Suprapubic skin (tissue), 4 donors: ENCODE measurements at regions not wholly inside any gene's neighbourhood (a gene's known extent, or its start where the extent isn't known, plus 50 kb on each side); places are given as distances from the start of the nearest gene placed in this dataset.

ENCODE experiments used
- CTCF ChIP-seq, 2 donors: fragments of 200-600 bp in 1 of 2; fragments of 450-650 bp in 1 of 2; sonication (generic) in 1 of 2; IDR thresholded peaks; one replicate each; pipeline ENCODE4 v1.5.1; 2016 to 2019; ENCODE audit warnings: antibody characterized with exemption in 2 of 2, mild to moderate bottlenecking in 1 of 2, moderate library complexity in 1 of 2
- EP300 ChIP-seq: sonication (generic); formaldehyde crosslinking; IDR thresholded peaks from one replicate; pipeline ENCODE4 v1.6.1; 2017; ENCODE audit warnings: antibody characterized with exemption
- POLR2AphosphoS5 ChIP-seq, 3 donors: sonication (generic); formaldehyde crosslinking; IDR thresholded peaks; one replicate each; pipeline ENCODE4 v1.6.1; 2017; ENCODE audit warnings: antibody characterized with exemption in 3 of 3

DNA sequence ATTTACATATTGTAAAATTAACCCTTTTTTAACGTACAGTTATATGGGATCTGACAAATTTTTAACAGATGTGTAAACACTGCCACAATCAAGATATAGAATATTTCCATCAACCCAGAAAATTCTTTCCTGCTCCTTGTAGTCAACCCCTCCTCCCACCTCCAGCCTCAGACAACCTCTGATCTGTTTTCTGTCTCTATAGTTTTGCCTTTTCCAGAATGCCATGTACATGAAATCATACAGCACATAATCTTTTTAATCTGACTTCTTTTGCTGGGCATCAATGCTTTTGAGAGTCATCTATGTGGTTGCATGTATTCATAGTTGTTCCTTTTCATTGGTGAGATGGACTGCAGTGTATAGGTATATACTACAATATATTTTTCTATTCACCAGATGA is 153.0 kb downstream of the SMAD6 start:
- TF ChIP-seq EP300 (no peak), CTCF (IDR thresholded peaks at IDR 0.05) (no peak), POLR2AphosphoS5 (IDR thresholded peaks at IDR 0.05) (no peak)
